ENCODE measurements at regions not wholly inside any gene's neighbourhood (a gene's known extent, or its start where the extent isn't known, plus 50 kb on each side); places are given as distances from the start of the nearest gene placed in this dataset.
"Not testable (repeated sequence)": the region's sequence is repeated elsewhere in the genome, so short reads cannot be mapped to it uniquely, and the experiment has no call there.

DNA sequence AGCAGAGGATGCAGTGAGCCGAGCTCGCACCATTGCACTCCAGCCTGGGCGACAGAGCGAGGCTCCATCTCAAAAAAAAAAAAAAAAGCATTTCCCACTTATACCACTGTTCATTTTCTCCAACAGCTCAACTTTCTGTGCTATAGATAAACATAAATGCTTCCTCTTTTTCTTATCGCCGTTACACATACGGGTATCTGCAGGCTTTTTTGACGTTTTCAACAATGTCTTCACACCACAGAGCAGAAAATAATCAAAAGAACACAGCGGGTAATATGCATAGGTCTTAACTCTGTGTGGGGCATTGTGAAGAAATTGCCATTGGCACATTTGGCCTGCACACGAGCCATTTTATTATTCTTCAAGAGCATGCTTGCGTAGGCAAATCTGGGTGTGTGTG lies 86.4 kb downstream of the CAPZA3 start:
- no peak overlapping the region for H3K4me3 ChIP-seq

DNA sequence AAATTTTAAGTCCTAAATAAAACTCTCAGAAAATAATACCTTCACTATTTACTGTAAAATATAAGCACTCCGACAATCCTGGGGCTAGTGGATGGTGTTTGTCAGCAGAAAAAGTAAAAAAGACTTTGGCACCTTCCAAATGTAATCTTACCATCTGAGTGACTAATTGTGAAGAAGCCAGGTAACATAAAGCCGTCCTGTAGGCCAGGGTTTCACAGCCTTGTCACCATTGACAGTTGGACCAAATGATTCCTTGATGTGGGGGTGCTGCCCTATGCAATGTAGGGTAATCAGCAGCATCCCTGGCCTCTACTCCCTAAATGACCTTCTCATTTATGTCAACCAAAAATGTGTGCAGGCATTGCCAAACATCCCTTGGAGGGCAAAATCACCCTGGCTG lies 87.2 kb downstream of the CAPZA3 start:
- TF ChIP-seq, protein P1, sequence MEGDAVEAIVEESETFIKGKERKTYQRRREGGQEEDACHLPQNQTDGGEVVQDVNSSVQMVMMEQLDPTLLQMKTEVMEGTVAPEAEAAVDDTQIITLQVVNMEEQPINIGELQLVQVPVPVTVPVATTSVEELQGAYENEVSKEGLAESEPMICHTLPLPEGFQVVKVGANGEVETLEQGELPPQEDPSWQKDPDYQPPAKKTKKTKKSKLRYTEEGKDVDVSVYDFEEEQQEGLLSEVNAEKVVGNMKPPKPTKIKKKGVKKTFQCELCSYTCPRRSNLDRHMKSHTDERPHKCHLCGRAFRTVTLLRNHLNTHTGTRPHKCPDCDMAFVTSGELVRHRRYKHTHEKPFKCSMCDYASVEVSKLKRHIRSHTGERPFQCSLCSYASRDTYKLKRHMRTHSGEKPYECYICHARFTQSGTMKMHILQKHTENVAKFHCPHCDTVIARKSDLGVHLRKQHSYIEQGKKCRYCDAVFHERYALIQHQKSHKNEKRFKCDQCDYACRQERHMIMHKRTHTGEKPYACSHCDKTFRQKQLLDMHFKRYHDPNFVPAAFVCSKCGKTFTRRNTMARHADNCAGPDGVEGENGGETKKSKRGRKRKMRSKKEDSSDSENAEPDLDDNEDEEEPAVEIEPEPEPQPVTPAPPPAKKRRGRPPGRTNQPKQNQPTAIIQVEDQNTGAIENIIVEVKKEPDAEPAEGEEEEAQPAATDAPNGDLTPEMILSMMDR (IDR thresholded peaks at IDR 0.05), result no peak
- no peak overlapping the region for H3K4me3 ChIP-seq
- no peak for DNase-seq (ENCODE audit: low spot score)
- H3K27ac ChIP-seq, result no peak overlapping the region

More for the DNA sequence above, 86.4 kb downstream of the CAPZA3 start:
- TF ChIP-seq, protein P1 (IDR thresholded peaks at IDR 0.05), result no peak
- H3K27ac ChIP-seq, result no peak overlapping the region
- no peak for DNase-seq (ENCODE audit: low spot score)

DNA sequence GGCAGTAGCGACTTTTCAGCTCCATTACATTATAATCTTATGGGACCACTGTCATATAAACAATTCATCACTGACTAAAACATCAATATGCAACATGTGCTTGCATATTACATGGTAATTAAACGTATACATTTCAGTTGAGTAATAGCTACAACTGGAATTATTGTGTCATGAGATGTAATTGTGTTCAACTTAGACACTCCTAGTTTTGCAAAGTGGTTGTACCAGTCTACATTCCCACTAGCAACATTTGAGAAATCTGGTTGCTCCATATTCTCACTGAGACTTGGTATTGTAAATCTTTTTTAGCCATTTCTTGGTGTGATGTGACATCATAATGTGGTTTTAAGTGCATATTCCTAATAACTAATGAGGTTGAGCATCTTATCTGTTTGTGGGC lies 90.0 kb downstream of the CAPZA3 start:
- H3K4me3 ChIP-seq, result no peak overlapping the region
- DNase-seq (ENCODE audit: low spot score), result no peak
- TF ChIP-seq, protein P1 (IDR thresholded peaks at IDR 0.05), result no peak
- no peak overlapping the region for H3K27ac ChIP-seq

DNA sequence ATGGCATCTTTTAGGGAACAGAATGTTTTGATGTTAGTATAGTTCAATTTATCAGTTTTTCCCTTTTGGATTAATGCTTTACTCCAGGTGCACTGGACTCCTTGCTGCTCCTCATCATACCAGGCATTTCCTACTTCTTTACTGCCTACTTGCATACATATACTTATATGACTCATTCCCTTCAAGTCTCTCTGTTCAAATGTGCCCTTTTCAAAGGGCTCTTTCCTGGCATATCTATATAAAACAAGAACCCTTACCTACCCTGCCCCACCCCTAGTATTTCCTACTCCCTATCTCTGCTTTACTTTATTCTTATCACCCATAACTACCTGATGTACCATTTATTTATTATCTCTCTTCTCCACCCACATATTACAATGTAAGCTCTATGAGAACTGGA lies 90.6 kb downstream of the CAPZA3 start:
- H3K4me3 ChIP-seq, result no peak overlapping the region
- TF ChIP-seq, protein P1 (IDR thresholded peaks at IDR 0.05), result no peak
- DNase-seq (ENCODE audit: low spot score), result no peak
- no peak overlapping the region for H3K27ac ChIP-seq

DNA sequence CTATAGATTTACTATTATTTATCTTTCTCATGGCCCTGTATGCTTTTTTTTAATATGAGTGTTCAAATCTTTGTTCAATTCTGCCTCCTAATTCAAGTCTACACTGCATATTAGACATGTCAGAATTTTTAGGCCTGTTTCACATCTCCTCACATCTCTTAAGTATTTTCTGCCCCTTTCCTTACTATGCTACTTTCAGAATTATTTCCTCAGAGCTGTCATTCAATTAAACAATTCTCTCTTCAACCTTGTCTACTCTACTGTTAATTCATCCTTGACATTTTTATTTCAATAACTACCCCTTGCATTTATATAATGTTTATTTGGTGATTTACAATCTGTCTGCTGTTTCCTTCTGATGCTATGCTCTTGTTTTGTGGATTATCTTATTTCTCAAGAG lies 91.1 kb downstream of the CAPZA3 start:
- H3K27ac ChIP-seq, result no peak overlapping the region
- TF ChIP-seq, protein P1 (IDR thresholded peaks at IDR 0.05), result no peak
- H3K4me3 ChIP-seq, result no peak overlapping the region
- DNase-seq (ENCODE audit: low spot score), result no peak

DNA sequence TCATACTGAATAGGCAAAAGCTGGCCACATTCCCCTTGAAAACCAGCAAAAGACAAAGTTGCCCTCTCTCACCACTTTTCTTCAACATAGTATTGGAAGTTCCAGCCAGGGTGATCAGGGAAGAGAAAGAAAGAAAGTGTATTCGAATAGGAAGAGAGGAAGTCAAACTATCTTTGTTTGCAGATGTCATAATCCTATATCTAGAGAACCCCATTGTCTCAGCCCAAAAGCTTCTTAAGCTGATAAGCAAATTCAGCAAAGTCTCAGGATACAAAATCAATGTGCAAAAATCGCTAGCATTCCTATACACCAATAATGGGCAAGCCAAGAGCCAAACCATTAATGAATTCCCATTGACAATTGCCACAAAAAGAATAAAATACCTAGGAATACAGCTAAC lies 95.0 kb downstream of the CAPZA3 start:
- not testable (repeated sequence) for H3K27ac ChIP-seq; H3K4me3 ChIP-seq; DNase-seq (ENCODE audit: low spot score)

DNA sequence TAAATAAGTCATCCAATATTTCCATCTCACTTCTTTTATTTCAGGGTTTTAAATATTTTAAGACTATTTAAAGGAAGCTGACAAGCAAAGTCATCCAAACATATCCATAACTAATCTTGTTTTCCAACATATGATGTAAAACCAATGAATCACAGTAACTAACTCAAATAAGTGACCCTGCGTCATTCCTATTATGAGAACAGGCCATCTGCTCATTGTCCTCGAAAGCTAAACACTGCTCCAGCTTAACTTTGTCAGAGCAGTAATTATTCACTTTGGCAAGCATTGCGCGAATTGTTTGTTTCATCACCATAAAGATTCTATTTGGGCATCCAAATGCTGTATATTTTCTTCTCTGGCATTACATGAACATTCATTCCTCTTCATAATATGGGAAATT lies 99.1 kb downstream of the CAPZA3 start:
- no peak for DNase-seq (ENCODE audit: low spot score)
- TF ChIP-seq, protein P1 (IDR thresholded peaks at IDR 0.05), result no peak
- Histone ChIP-seq H3K27ac (no peak overlapping the region), H3K4me3 (no peak overlapping the region)

DNA sequence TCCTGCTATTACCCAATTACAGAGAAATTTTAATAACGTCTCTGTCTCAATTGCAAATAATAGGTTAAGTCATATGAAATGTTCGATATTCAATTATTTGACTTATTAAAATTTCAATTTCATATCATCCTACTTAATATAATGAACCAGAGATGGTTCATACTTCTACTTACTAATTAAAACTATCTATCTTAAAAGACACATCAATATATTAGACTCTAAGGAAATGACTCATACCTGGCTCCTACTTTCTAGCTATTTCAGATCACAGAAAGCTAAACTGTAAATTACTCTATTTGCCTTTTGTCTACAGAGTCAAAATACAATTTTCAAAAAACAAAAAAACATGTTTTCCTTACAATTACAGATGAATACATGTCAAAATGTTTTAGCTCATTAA lies 99.6 kb downstream of the CAPZA3 start:
- H3K27ac ChIP-seq, result no peak overlapping the region
- DNase-seq (ENCODE audit: low spot score), result no peak
- TF ChIP-seq, protein P1 (IDR thresholded peaks at IDR 0.05), result no peak
- no peak overlapping the region for H3K4me3 ChIP-seq

DNA sequence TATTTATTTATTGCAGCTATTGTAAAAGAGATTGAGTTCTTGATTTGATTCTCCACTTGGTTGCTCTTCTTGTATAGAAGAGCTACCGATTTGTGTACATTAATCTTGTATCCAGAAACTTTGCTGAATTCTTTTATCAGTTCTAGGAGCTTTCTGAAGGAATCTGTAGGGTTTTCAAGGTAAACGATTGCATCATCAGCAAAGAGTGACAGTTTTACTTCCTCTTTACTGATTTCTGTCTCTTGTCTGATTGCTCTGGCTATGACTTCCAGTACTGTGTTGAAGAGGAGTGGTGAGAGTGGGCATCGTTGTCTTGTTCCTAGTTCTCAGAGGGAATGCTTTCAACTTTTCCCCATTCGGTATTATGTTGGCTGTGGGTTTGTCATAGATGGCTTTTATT lies 103.1 kb downstream of the CAPZA3 start:
- H3K4me3 ChIP-seq; DNase-seq (ENCODE audit: low spot score); H3K27ac ChIP-seq: not testable (repeated sequence)
